ENCODE measurements at regions not wholly inside any gene's neighbourhood (a gene's known extent, or its start where the extent isn't known, plus 50 kb on each side); places are given as distances from the start of the nearest gene placed in this dataset.

DNA sequence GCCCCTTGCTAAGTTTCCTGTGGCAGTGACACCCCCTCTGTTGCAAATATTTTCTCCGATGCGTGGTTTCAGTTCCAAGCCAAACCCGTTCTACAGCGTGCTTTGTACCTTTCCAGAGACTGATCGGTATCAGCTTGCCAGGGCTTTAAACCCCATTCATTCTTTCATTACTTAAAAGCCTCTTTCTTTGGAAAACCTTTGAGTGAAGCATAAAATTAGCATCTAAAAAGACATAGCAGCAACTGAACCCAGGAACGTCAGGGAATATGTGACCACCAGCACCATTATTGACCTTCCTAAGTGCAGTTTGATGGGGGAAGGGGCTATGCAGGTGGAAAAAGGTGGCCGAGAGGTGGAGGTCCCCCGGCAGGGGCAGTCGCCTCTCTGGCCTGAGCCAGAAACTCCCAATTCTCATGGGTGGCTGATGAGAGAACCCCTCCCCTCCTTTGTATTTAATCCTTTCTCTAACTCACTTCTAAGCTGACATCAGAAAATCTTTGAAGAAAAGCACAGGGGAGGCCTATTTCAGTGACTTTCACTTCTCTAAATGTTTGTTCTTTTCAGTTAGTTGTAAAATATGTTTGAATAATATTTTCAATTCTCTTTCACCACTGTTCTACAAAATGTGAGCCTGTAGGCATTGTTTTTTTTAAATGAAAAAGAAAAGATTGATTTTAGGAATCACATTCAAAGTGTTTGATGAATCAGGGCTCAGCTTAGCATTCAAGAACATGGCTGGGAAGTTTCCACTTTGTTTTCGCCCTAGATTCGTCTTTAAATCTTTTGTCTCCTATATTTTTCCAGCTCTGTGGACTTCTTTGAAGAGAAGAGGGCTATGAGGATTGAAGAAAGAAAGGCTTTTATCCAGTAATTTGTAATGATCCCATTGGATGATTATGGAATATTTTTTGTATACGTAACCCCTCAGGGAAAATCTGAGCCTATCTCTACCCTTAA lies 89.2 kb downstream of the RSPH3 start:
- TF ChIP-seq, protein P1, sequence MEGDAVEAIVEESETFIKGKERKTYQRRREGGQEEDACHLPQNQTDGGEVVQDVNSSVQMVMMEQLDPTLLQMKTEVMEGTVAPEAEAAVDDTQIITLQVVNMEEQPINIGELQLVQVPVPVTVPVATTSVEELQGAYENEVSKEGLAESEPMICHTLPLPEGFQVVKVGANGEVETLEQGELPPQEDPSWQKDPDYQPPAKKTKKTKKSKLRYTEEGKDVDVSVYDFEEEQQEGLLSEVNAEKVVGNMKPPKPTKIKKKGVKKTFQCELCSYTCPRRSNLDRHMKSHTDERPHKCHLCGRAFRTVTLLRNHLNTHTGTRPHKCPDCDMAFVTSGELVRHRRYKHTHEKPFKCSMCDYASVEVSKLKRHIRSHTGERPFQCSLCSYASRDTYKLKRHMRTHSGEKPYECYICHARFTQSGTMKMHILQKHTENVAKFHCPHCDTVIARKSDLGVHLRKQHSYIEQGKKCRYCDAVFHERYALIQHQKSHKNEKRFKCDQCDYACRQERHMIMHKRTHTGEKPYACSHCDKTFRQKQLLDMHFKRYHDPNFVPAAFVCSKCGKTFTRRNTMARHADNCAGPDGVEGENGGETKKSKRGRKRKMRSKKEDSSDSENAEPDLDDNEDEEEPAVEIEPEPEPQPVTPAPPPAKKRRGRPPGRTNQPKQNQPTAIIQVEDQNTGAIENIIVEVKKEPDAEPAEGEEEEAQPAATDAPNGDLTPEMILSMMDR (IDR thresholded peaks at IDR 0.05; ENCODE audit: extremely low read depth, missing control alignments), result no peak
- DNase-seq (ENCODE audit: low spot score), result peak; percentile 75

- peak; percentile 36 for DNase-seq (ENCODE audit: low spot score)
- TF ChIP-seq, protein P1 (IDR thresholded peaks at IDR 0.05; ENCODE audit: extremely low read depth, missing control alignments), result no peak
Observed at GRCh38 chr6:158909938-158910337, 90.1 kb downstream of the RSPH3 start.

DNA sequence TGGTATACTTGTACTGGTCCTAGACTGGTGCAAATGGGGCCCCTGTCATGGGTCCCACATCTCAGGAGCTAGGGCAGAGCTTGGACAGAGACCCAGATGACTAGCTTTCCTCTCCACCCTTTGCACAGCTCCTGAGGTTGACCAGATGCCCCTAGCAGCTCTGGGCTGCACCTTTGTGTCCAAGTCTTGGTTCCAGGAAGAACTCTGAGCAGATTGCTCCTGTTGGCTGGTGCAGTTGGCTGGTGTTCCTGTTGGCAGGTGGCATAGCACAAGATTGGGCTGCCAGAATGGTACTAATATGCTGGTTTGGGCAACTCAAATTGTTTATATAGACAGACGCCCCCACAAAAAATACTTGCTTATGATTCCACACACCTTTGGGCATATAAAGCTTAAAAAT lies 89.4 kb upstream of the EZR start:
- TF ChIP-seq, protein P1 (IDR thresholded peaks at IDR 0.05; ENCODE audit: extremely low read depth, missing control alignments), result no peak
- DNase-seq (ENCODE audit: low spot score), result no peak

GRCh38 chr6:158907931-158908330 lies 88.8 kb upstream of the EZR start:
- no peak for DNase-seq (ENCODE audit: low spot score)
- TF ChIP-seq, protein P1 (IDR thresholded peaks at IDR 0.05; ENCODE audit: extremely low read depth, missing control alignments), result no peak

DNA sequence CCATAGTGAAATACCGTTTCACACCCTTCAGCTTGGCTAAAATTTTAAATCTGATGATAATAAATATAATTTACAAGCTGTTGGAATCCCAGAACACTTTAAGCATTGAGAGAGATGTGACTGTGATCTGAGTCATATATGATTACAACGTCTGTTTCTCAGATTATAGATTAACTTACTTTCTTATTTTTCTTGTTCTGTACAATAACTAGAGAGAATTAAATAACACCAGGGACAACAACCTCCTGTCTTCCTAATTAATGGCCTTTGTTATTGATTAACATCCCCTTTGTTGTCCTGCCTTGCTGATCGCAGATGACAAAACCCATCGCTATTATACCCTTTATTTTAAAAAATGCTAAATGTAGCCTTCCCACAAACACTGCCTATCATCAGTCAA lies 87.8 kb upstream of the EZR start:
- TF ChIP-seq, protein P1 (IDR thresholded peaks at IDR 0.05; ENCODE audit: extremely low read depth, missing control alignments), result no peak
- no peak for DNase-seq (ENCODE audit: low spot score)

- TF ChIP-seq, protein P1 (IDR thresholded peaks at IDR 0.05; ENCODE audit: extremely low read depth, missing control alignments), result no peak
- DNase-seq (ENCODE audit: low spot score), result no peak
Observed at GRCh38 chr6:158905277-158905676, 86.1 kb upstream of the EZR start.

DNA sequence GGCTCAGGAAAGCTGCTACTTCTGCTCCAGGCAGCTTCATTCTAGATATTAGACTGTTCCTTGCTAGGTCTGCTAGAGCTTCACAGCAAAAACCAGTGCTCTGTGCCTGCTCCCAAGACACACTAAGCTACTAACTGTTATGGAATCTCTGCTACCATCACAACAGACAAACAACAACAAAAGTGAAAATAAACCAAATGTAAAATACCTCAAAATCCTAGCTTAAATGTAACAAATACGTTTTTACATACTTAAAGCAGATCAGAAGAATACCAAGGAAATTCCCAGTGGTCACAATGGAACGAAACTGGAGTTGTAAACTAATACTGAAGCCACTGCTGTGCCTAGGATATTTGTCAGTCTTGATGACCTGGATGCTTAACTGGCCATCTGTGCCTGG lies 84.6 kb upstream of the EZR start:
- no peak for DNase-seq (ENCODE audit: low spot score)
- TF ChIP-seq, protein P1 (IDR thresholded peaks at IDR 0.05; ENCODE audit: extremely low read depth, missing control alignments), result no peak
